ENCODE measurements at regions not wholly inside any gene's neighbourhood (a gene's known extent, or its start where the extent isn't known, plus 50 kb on each side); places are given as distances from the start of the nearest gene placed in this dataset.

GRCh38 chr2:129772190-129772579 is 207.3 kb upstream of the RAB6C start:
- no peak for TF ChIP-seq CTCF (IDR thresholded peaks at IDR 0.05; ENCODE audit: insufficient read depth, low read length)
- TF ChIP-seq POLR2AphosphoS5 (IDR thresholded peaks at IDR 0.05; ENCODE audit: low read depth), result no peak
- TF ChIP-seq REST (IDR thresholded peaks at IDR 0.05; ENCODE audit: insufficient replicate concordance, low read depth), result no peak
- TF ChIP-seq SPI1 (IDR thresholded peaks at IDR 0.05; ENCODE audit: borderline replicate concordance, low read depth), result no peak

All from HL-60 (cell line).